ENCODE measurements at regions not wholly inside any gene's neighbourhood (a gene's known extent, or its start where the extent isn't known, plus 50 kb on each side); places are given as distances from the start of the nearest gene placed in this dataset.

DNA sequence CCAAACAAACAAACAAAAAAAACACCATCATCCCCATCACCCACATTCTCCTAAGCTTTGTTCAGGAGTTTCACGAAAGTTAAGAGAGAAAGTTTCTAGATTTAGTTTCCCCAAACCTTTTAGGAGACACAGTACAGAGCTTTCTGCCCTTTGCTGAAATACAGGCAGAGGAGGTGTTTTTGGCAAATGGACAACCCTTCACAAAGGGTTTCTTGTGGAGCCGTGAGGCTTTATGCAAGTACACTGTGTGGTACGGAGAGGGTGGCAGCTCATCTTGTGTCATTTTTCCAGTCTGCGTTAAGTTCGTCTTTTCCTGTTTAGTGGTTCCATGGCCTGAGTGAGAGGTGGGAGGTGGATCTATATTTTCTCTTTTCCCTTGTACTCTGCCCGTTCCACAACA, 215.5 kb upstream of the PRKCQ start:
- TF ChIP-seq, protein P1, sequence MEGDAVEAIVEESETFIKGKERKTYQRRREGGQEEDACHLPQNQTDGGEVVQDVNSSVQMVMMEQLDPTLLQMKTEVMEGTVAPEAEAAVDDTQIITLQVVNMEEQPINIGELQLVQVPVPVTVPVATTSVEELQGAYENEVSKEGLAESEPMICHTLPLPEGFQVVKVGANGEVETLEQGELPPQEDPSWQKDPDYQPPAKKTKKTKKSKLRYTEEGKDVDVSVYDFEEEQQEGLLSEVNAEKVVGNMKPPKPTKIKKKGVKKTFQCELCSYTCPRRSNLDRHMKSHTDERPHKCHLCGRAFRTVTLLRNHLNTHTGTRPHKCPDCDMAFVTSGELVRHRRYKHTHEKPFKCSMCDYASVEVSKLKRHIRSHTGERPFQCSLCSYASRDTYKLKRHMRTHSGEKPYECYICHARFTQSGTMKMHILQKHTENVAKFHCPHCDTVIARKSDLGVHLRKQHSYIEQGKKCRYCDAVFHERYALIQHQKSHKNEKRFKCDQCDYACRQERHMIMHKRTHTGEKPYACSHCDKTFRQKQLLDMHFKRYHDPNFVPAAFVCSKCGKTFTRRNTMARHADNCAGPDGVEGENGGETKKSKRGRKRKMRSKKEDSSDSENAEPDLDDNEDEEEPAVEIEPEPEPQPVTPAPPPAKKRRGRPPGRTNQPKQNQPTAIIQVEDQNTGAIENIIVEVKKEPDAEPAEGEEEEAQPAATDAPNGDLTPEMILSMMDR (tag by site-specific recombination; IDR thresholded peaks at IDR 0.05): no peak
- TF ChIP-seq ZNF529 (tag by site-specific recombination; IDR thresholded peaks at IDR 0.05; ENCODE audit: insufficient replicate concordance) (no peak), ZNF660 (tag by site-specific recombination; IDR thresholded peaks at IDR 0.05) (no peak), ZBTB44 (tag by site-specific recombination; IDR thresholded peaks at IDR 0.05) (no peak), FEZF1 (tag by site-specific recombination; IDR thresholded peaks at IDR 0.05) (no peak), ZNF292 (tag by site-specific recombination; IDR thresholded peaks at IDR 0.05; ENCODE audit: borderline replicate concordance, low read depth) (no peak), ZNF274 (IDR thresholded peaks at IDR 0.05; ENCODE audit: low read length) (no peak), ZNF274 (tag by site-specific recombination; IDR thresholded peaks at IDR 0.05; ENCODE audit: borderline replicate concordance) (no peak), ZNF610 (tag by site-specific recombination; IDR thresholded peaks at IDR 0.05; ENCODE audit: borderline replicate concordance) (no peak), ZNF133 (tag by site-specific recombination; IDR thresholded peaks at IDR 0.05) (no peak), ZBTB26 (tag by site-specific recombination; optimal IDR thresholded peaks at IDR 0.05) (no peak)
- TF ChIP-seq, protein P2, sequence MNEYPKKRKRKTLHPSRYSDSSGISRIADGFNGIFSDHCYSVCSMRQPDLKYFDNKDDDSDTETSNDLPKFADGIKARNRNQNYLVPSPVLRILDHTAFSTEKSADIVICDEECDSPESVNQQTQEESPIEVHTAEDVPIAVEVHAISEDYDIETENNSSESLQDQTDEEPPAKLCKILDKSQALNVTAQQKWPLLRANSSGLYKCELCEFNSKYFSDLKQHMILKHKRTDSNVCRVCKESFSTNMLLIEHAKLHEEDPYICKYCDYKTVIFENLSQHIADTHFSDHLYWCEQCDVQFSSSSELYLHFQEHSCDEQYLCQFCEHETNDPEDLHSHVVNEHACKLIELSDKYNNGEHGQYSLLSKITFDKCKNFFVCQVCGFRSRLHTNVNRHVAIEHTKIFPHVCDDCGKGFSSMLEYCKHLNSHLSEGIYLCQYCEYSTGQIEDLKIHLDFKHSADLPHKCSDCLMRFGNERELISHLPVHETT (tag by site-specific recombination; IDR thresholded peaks at IDR 0.05): no peak
- TF ChIP-seq, protein P3, sequence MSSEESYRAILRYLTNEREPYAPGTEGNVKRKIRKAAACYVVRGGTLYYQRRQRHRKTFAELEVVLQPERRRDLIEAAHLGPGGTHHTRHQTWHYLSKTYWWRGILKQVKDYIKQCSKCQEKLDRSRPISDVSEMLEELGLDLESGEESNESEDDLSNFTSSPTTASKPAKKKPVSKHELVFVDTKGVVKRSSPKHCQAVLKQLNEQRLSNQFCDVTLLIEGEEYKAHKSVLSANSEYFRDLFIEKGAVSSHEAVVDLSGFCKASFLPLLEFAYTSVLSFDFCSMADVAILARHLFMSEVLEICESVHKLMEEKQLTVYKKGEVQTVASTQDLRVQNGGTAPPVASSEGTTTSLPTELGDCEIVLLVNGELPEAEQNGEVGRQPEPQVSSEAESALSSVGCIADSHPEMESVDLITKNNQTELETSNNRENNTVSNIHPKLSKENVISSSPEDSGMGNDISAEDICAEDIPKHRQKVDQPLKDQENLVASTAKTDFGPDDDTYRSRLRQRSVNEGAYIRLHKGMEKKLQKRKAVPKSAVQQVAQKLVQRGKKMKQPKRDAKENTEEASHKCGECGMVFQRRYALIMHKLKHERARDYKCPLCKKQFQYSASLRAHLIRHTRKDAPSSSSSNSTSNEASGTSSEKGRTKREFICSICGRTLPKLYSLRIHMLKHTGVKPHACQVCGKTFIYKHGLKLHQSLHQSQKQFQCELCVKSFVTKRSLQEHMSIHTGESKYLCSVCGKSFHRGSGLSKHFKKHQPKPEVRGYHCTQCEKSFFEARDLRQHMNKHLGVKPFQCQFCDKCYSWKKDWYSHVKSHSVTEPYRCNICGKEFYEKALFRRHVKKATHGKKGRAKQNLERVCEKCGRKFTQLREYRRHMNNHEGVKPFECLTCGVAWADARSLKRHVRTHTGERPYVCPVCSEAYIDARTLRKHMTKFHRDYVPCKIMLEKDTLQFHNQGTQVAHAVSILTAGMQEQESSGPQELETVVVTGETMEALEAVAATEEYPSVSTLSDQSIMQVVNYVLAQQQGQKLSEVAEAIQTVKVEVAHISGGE (tag by site-specific recombination; conservative IDR thresholded peaks at IDR 0.05; ENCODE audit: low read depth): no peak

Data from HEK293 (cell line).